Activated CD4-positive, CD25-positive, alpha-beta regulatory T cell treated with anti-CD3 and anti-CD28 coated beads, Interleukin-2, amount 50 U/mL, for 16 hours (primary cell): ENCODE measurements at regions not wholly inside any gene's neighbourhood (a gene's known extent, or its start where the extent isn't known, plus 50 kb on each side); places are given as distances from the start of the nearest gene placed in this dataset.

Source experiments
- DNase-seq: peaks from one replicate; pipeline ENCODE4 v3.0.0-alpha.2; 2020; ENCODE audit warnings: low read depth, low spot score

- DNase-seq, result no peak
Measured at GRCh38 chr14:105842105-105842504, 315.7 kb downstream of the TMEM121 start.

- DNase-seq, result no peak
Measured at GRCh38 chr14:105843444-105844046, 317.2 kb downstream of the TMEM121 start.

GRCh38 chr14:105844047-105844630, 317.8 kb downstream of the TMEM121 start:
- no peak for DNase-seq

- no peak for DNase-seq
Measured at GRCh38 chr14:105844810-105845724, 318.7 kb downstream of the TMEM121 start.

- no peak for DNase-seq
Measured at GRCh38 chr14:105845725-105846309, 319.4 kb downstream of the TMEM121 start.

- no peak for DNase-seq
Measured at GRCh38 chr14:105846312-105846711, 319.9 kb downstream of the TMEM121 start.

GRCh38 chr14:105847400-105847799, 321.0 kb downstream of the TMEM121 start:
- no peak for DNase-seq

- no peak for DNase-seq
Measured at GRCh38 chr14:105848570-105848969, 322.2 kb downstream of the TMEM121 start.

- DNase-seq, result no peak
Measured at GRCh38 chr14:105849933-105850626, 323.7 kb downstream of the TMEM121 start.

- DNase-seq, result no peak
Measured at GRCh38 chr14:105850853-105851581, 324.6 kb downstream of the TMEM121 start.

- no peak for DNase-seq
Measured at GRCh38 chr14:105851716-105852377, 325.5 kb downstream of the TMEM121 start.

- no peak for DNase-seq
Measured at GRCh38 chr14:105852378-105853088, 326.1 kb downstream of the TMEM121 start.

GRCh38 chr14:105853089-105853906, 326.9 kb downstream of the TMEM121 start:
- no peak for DNase-seq

- DNase-seq, result no peak
Measured at GRCh38 chr14:105853907-105854599, 327.7 kb downstream of the TMEM121 start.

GRCh38 chr14:105854600-105855245, 328.3 kb downstream of the TMEM121 start:
- DNase-seq, result no peak

- DNase-seq, result no peak
Measured at GRCh38 chr14:105855246-105855892, 329.0 kb downstream of the TMEM121 start.
